Neural cell (in vitro differentiated cells): ENCODE measurements at regions not wholly inside any gene's neighbourhood (a gene's known extent, or its start where the extent isn't known, plus 50 kb on each side); places are given as distances from the start of the nearest gene placed in this dataset.

Experiments
- H2AFZ ChIP-seq: fragments of 200-600, 300-800 bp; sonication (generic), shearing (Covaris generic); 2 replicates; pipeline ENCODE4 v1.6.0; 2014; ENCODE audit warnings: low read depth, mild to moderate bottlenecking, antibody characterized with exemption, low read length, moderate library complexity
- H3F3A ChIP-seq: fragments of 200-600 bp; shearing (Covaris generic); 2 replicates; pipeline ENCODE4 v1.6.1; 2016; ENCODE audit warnings: mild to moderate bottlenecking, moderate library complexity, mixed read lengths, antibody characterized with exemption, low read length; ENCODE audit not compliant: insufficient read depth, poor library complexity, severe bottlenecking
- H3K27ac ChIP-seq: fragments of 200-600, 300-800 bp; sonication (generic), shearing (Covaris generic); 2 replicates; pipeline ENCODE4 v1.5.1; 2014; ENCODE audit warnings: mild to moderate bottlenecking, low read length, moderate library complexity
- H3K27me3 ChIP-seq: fragments of 300-800, 200-600 bp; sonication (generic), shearing (Covaris generic); 2 replicates; pipeline ENCODE4 v1.6.0; 2014; ENCODE audit warnings: mild to moderate bottlenecking, low read depth, low read length, moderate library complexity; ENCODE audit not compliant: insufficient read depth
- H3K36me3 ChIP-seq: fragments of 300-800, 200-600 bp; sonication (generic), shearing (Covaris generic); 2 replicates; pipeline ENCODE4 v1.5.1; 2014; ENCODE audit warnings: mild to moderate bottlenecking, antibody characterized with exemption, low read length, moderate library complexity; ENCODE audit not compliant: insufficient read depth
- H3K4me2 ChIP-seq: fragments of 300-800, 200-600 bp; sonication (generic), shearing (Covaris generic); 2 replicates; pipeline ENCODE4 v1.6.0; 2014; ENCODE audit warnings: mild to moderate bottlenecking, low read length
- H3K4me3 ChIP-seq: fragments of 300-800, 200-600 bp; sonication (generic), shearing (Covaris generic); 2 replicates; pipeline ENCODE4 v1.5.1; 2014; ENCODE audit warnings: mild to moderate bottlenecking, low read length, moderate library complexity
- H3K79me2 ChIP-seq: fragments of 200-600 bp; shearing (Covaris generic); replicated peaks from 2 replicates; pipeline ENCODE4 v1.6.0; 2014; ENCODE audit warnings: mild to moderate bottlenecking, low read length, moderate library complexity; ENCODE audit not compliant: insufficient read depth
- H3K9ac ChIP-seq: fragments of 300-800, 200-600 bp; sonication (generic), shearing (Covaris generic); 2 replicates; pipeline ENCODE4 v1.6.1; 2016; ENCODE audit warnings: mild to moderate bottlenecking, low read length, mixed read lengths
- H3K9me2 ChIP-seq: fragments of 200-600 bp; shearing (Covaris generic); 2 replicates; pipeline ENCODE4 v1.6.1; 2016; ENCODE audit warnings: mild to moderate bottlenecking, low read length, mixed read lengths; ENCODE audit not compliant: insufficient read depth
- H3K9me3 ChIP-seq: fragments of 200-600, 300-800 bp; sonication (generic), shearing (Covaris generic); 2 replicates; pipeline ENCODE4 v1.6.1; 2016; ENCODE audit warnings: mild to moderate bottlenecking, mixed run types, low read length, moderate library complexity, mixed read lengths
- H4K20me1 ChIP-seq: fragments of 200-600 bp; shearing (Covaris generic); 2 replicates; pipeline ENCODE4 v1.6.1; 2016; ENCODE audit warnings: mild to moderate bottlenecking, mixed run types; ENCODE audit not compliant: insufficient read depth
- CTCF ChIP-seq: fragments of 450-650 bp; IDR thresholded peaks from 2 replicates; pipeline ENCODE4 v1.5.1; 2014; ENCODE audit warnings: antibody characterized with exemption, mild to moderate bottlenecking, moderate library complexity; ENCODE audit not compliant: poor library complexity, severe bottlenecking
- EP300 ChIP-seq: fragments of 450-650 bp; conservative IDR thresholded peaks from 2 replicates; pipeline ENCODE4 v1.6.1; 2014; ENCODE audit warnings: antibody characterized with exemption, mild to moderate bottlenecking, moderate library complexity; ENCODE audit not compliant: poor library complexity, severe bottlenecking
- EZH2 ChIP-seq: fragments of 200-600, 300-800 bp; shearing (Covaris generic), sonication (generic); IDR thresholded peaks from 2 replicates; pipeline ENCODE4 v1.6.1; 2014; ENCODE audit warnings: antibody characterized with exemption, low read length, borderline replicate concordance, mild to moderate bottlenecking; ENCODE audit not compliant: insufficient read depth, poor library complexity, severe bottlenecking
- MXI1 ChIP-seq: fragments of 450-650 bp; conservative IDR thresholded peaks from 2 replicates; pipeline ENCODE4 v1.6.1; 2014; ENCODE audit warnings: antibody characterized with exemption, mild to moderate bottlenecking; ENCODE audit not compliant: poor library complexity, severe bottlenecking
- POLR2AphosphoS5 ChIP-seq: IDR thresholded peaks from 2 replicates; pipeline ENCODE4 v1.6.1; 2012
- RAD21 ChIP-seq: fragments of 450-650 bp; conservative IDR thresholded peaks from 2 replicates; pipeline ENCODE4 v1.6.1; 2014; ENCODE audit warnings: antibody characterized with exemption, mild to moderate bottlenecking, moderate library complexity
- REST ChIP-seq: IDR thresholded peaks from 2 replicates; pipeline ENCODE4 v1.6.1; 2012; ENCODE audit warnings: borderline replicate concordance
- SMC3 ChIP-seq: fragments of 450-650 bp; conservative IDR thresholded peaks from 2 replicates; pipeline ENCODE4 v1.6.1; 2014; ENCODE audit warnings: antibody characterized with exemption, mild to moderate bottlenecking, moderate library complexity; ENCODE audit not compliant: poor library complexity
- TAF1 ChIP-seq: IDR thresholded peaks from 2 replicates; pipeline ENCODE4 v1.6.1; 2012; ENCODE audit warnings: low read depth

GRCh38 chr4:26226629-26227376, 94.0 kb upstream of the RBPJ start (continued):
- TF ChIP-seq REST: no peak
- TF ChIP-seq POLR2AphosphoS5: no peak

- no peaks in the 10 kb centered on the region for H3K27me3 ChIP-seq
- no peaks in the 10 kb centered on the region for H3K36me3 ChIP-seq
- TF ChIP-seq MXI1: no peak
- TF ChIP-seq EZH2: no peak
- no peak for TF ChIP-seq POLR2AphosphoS5
- no peak for TF ChIP-seq REST
- TF ChIP-seq CTCF: no peak
- TF ChIP-seq EP300: no peak
- no peak for TF ChIP-seq SMC3
- no peak for TF ChIP-seq RAD21
- TF ChIP-seq TAF1: no peak
- no peak overlapping the region for H2AFZ ChIP-seq
- no peaks in the 10 kb centered on the region for H3K9me3 ChIP-seq
- no peaks in the 10 kb centered on the region for H3K79me2 ChIP-seq
- H3K27ac ChIP-seq: no peak overlapping the region
- H4K20me1 ChIP-seq: no peaks in the 10 kb centered on the region
- H3K4me2 ChIP-seq: no peak overlapping the region
- H3K9ac ChIP-seq: no peak overlapping the region
- H3F3A ChIP-seq: no peaks in the 10 kb centered on the region
- H3K4me3 ChIP-seq: no peak overlapping the region
- no peaks in the 10 kb centered on the region for H3K9me2 ChIP-seq
These were observed 93.1 kb upstream of the RBPJ start for GRCh38 chr4:26227601-26228229.
